ENCODE measurements at regions not wholly inside any gene's neighbourhood (a gene's known extent, or its start where the extent isn't known, plus 50 kb on each side); places are given as distances from the start of the nearest gene placed in this dataset.

DNA sequence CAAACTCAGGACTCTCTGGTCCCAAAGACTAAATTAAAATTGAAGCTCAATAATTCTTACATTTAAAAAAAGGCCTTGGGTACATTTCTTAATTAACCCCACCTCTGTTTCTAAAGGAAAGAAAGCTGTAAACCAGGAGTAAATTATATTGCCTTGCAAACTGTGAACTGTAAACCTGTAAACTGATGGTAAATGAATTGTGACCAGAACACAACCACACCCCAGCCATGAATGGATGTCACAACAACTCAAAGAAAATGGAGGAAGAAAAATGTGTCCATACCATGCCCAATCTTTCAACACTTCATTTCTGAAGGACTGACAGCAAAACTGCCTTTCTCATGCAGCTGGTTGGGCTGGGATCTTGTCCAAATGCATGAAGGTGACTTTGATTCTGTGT, 171.3 kb upstream of the C1orf87 start:
- no peaks in the 10 kb centered on the region for H3K36me3 ChIP-seq
- no peak overlapping the region for H3K27ac ChIP-seq
- no peak for DNase-seq (ENCODE audit: low spot score in 2 of 2)
- TF ChIP-seq, protein P1, sequence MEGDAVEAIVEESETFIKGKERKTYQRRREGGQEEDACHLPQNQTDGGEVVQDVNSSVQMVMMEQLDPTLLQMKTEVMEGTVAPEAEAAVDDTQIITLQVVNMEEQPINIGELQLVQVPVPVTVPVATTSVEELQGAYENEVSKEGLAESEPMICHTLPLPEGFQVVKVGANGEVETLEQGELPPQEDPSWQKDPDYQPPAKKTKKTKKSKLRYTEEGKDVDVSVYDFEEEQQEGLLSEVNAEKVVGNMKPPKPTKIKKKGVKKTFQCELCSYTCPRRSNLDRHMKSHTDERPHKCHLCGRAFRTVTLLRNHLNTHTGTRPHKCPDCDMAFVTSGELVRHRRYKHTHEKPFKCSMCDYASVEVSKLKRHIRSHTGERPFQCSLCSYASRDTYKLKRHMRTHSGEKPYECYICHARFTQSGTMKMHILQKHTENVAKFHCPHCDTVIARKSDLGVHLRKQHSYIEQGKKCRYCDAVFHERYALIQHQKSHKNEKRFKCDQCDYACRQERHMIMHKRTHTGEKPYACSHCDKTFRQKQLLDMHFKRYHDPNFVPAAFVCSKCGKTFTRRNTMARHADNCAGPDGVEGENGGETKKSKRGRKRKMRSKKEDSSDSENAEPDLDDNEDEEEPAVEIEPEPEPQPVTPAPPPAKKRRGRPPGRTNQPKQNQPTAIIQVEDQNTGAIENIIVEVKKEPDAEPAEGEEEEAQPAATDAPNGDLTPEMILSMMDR (IDR thresholded peaks at IDR 0.05): no peak
- peaks cover 0 to 3% (median 0%) of the 10 kb centered on the region in 4 donors for H3K4me1 ChIP-seq
- no peak overlapping the region for H3K4me3 ChIP-seq
- peaks cover 0 to 4% (median 0%) of the 10 kb centered on the region in 4 donors for H3K9me3 ChIP-seq
- H3K27me3 ChIP-seq: no peaks in the 10 kb centered on the region

DNA sequence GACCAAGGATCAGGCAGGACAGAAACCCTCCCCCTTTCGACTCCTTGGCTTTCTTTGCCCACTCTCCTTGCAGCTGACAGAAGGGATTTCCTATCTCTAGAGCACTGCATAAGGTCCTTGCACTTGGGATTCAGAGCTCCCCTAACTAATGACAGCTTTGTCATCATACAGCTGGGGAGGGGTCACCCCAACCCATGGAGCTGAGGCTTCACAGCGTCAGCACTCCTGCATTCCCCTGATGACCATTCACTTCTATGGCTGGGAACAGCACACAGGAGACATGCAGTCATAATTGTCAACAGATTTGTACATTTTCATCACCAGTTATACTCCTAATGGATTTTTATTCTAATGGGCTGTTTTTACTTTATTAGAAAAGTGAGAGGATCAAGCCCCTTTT, 161.7 kb upstream of the C1orf87 start:
- Histone ChIP-seq H3K4me1 (no peaks in the 10 kb centered on the region), H3K4me3 (no peak overlapping the region), H3K36me3 (no peaks in the 10 kb centered on the region), H3K9me3 (no peaks in the 10 kb centered on the region), H3K27me3 (no peaks in the 10 kb centered on the region), H3K27ac (no peak overlapping the region)
- WGBS, 2 donors: 57 to 66% methylated on average over 2 of the region's 2 CpGs
- no peak for DNase-seq (ENCODE audit: low spot score in 2 of 2)
- TF ChIP-seq EP300 (IDR thresholded peaks at IDR 0.05) (no peak), POLR2A (IDR thresholded peaks at IDR 0.05) (no peak)
- TF ChIP-seq, protein P1 (IDR thresholded peaks at IDR 0.05): no peak

DNA sequence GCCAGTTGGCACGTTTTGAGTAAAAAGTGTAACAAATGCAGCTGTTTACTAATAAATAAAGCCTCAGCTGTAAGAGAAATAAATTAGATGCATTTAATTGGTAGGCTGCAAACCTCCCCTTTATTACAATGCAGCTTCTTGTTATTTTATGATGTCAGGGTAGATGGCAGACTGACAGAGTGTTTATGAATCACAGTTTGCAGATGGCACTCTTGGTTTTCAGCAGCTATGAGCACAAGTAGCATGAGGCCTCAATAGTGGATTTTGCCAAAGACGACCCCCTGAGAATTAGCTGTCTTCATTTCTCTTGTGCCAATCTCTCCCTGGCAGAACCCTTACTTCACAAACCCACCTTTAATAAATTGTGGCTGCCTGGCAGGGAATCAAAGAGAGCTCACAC, 161.2 kb upstream of the C1orf87 start:
- H3K9me3 ChIP-seq: no peaks in the 10 kb centered on the region
- no peak overlapping the region for H3K4me3 ChIP-seq
- 78 to 82% methylated on average over 2 of the region's 2 CpGs for WGBS, 2 donors
- no peaks in the 10 kb centered on the region for H3K4me1 ChIP-seq
- no peak overlapping the region for H3K27ac ChIP-seq
- TF ChIP-seq EP300 (IDR thresholded peaks at IDR 0.05) (no peak), POLR2A (IDR thresholded peaks at IDR 0.05) (no peak)
- TF ChIP-seq, protein P1 (IDR thresholded peaks at IDR 0.05): no peak
- no peaks in the 10 kb centered on the region for H3K36me3 ChIP-seq
- no peaks in the 10 kb centered on the region for H3K27me3 ChIP-seq
- no peak for DNase-seq (ENCODE audit: low spot score in 2 of 2)

DNA sequence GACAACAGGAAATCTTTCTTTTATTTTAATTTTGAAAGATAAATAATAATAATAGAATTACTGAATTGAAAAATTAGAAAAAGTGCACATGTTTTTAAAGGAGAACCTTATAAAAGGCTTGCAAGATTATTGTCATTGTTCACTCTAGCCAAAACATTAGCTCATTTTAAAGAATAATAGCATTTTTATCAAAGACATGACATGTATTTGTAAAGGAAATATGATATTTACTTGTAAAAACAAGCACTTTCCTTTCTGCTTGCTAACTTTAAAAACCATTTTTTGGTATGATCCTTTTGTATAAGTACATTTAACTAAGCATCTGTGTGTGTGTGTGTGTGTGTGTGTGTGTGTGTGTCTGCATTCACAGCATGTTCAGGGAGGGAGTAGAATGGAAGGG, 156.3 kb upstream of the C1orf87 start:
- DNase-seq (ENCODE audit: low spot score in 2 of 2): no peak
- Histone ChIP-seq H3K4me3 (no peak overlapping the region), H3K27ac (no peak overlapping the region), H3K9me3 (no peaks in the 10 kb centered on the region), H3K4me1 (no peaks in the 10 kb centered on the region), H3K27me3 (no peaks in the 10 kb centered on the region), H3K36me3 (no peaks in the 10 kb centered on the region)
- TF ChIP-seq, protein P1 (IDR thresholded peaks at IDR 0.05): no peak
- no peak for TF ChIP-seq POLR2A (IDR thresholded peaks at IDR 0.05)
- no peak for TF ChIP-seq EP300 (IDR thresholded peaks at IDR 0.05)

DNA sequence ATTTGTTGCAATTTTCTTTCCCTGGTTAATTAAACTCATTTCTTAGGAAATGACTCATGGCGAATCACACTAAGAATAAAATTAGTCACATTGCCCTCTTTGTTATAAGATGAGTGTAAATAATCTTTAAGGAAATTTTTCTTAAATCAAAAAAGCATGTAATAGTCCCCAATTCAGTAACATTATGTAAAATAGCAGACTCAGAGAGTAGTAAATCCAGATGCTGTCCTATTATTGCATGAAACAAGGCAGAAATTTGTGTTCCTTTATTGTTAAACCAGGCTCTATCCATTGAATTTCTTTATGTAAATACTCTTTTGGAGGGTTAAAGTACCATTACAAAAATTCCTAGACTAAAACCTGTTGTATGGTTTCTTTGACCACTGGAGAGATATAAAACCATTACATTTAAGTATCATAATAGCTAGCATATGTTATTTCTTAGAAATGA, 154.5 kb upstream of the C1orf87 start:
- no peak for DNase-seq (ENCODE audit: low spot score in 2 of 2)
- WGBS, 2 donors: 90 to 93% methylated on average over 1 of the region's 1 CpG
- H3K36me3 ChIP-seq: no peaks in the 10 kb centered on the region
- TF ChIP-seq, protein P1 (IDR thresholded peaks at IDR 0.05): no peak
- TF ChIP-seq POLR2A (IDR thresholded peaks at IDR 0.05) (no peak), EP300 (IDR thresholded peaks at IDR 0.05) (no peak)
- H3K4me1 ChIP-seq: peaks cover 0 to 3% (median 0%) of the 10 kb centered on the region in 4 donors
- H3K27ac ChIP-seq: no peak overlapping the region
- H3K4me3 ChIP-seq: no peak overlapping the region
- H3K27me3 ChIP-seq: no peaks in the 10 kb centered on the region
- H3K9me3 ChIP-seq: no peaks in the 10 kb centered on the region

Measured in tibial nerve (tissue), 4 donors.